Mesendoderm (in vitro differentiated cells): ENCODE measurements at regions not wholly inside any gene's neighbourhood (a gene's known extent, or its start where the extent isn't known, plus 50 kb on each side); places are given as distances from the start of the nearest gene placed in this dataset.
"Not testable (repeated sequence)": the region's sequence is repeated elsewhere in the genome, so short reads cannot be mapped to it uniquely, and the experiment has no call there.

Experiments
- DNase-seq: peaks from one replicate; pipeline ENCODE4 v3.0.0; 2013
- H2AK5ac ChIP-seq: 2 replicates; pipeline ENCODE4 v1.6.1; 2013; ENCODE audit warnings: low read length, inconsistent platforms
- H2BK120ac ChIP-seq: 2 replicates; pipeline ENCODE4 v1.6.1; 2013; ENCODE audit warnings: low read depth, mild to moderate bottlenecking, low read length, moderate library complexity, mixed read lengths
- H2BK15ac ChIP-seq: replicated peaks from 2 replicates; pipeline ENCODE4 v1.6.1; 2013; ENCODE audit warnings: low read depth, mild to moderate bottlenecking, moderate library complexity
- H2BK5ac ChIP-seq: 2 replicates; pipeline ENCODE4 v1.6.1; 2013; ENCODE audit warnings: low read length, inconsistent platforms
- H3K18ac ChIP-seq: 2 replicates; pipeline ENCODE4 v1.6.1; 2013; ENCODE audit warnings: mild to moderate bottlenecking, low read length, mixed read lengths
- H3K23ac ChIP-seq: one replicate; pipeline ENCODE4 v1.6.1; 2013; ENCODE audit warnings: low read length
- H3K27ac ChIP-seq: 2 replicates; pipeline ENCODE4 v1.5.1; 2013; ENCODE audit warnings: low read depth, mild to moderate bottlenecking, inconsistent platforms, low read length, moderate library complexity
- H3K27me3 ChIP-seq: 2 replicates; pipeline ENCODE4 v1.6.1; 2013; ENCODE audit warnings: low read length, control low read depth, mild to moderate bottlenecking, inconsistent platforms; ENCODE audit not compliant: insufficient read depth, poor library complexity
- H3K36me3 ChIP-seq: 2 replicates; pipeline ENCODE4 v1.6.1; 2013; ENCODE audit warnings: low read length, inconsistent platforms; ENCODE audit not compliant: control insufficient read depth, insufficient read depth
- H3K4ac ChIP-seq: one replicate; pipeline ENCODE4 v1.6.1; 2013; ENCODE audit warnings: low read depth, mild to moderate bottlenecking, low read length, moderate library complexity
- H3K4me1 ChIP-seq: 2 replicates; pipeline ENCODE4 v1.6.1; 2013; ENCODE audit warnings: low read depth, low read length, inconsistent platforms; ENCODE audit not compliant: control insufficient read depth
- H3K4me2 ChIP-seq: 2 replicates; pipeline ENCODE4 v1.6.1; 2013; ENCODE audit warnings: low read length
- H3K4me3 ChIP-seq: 2 replicates; pipeline ENCODE4 v1.5.1; 2013; ENCODE audit warnings: mild to moderate bottlenecking, low read length
- H3K56ac ChIP-seq: one replicate; pipeline ENCODE4 v1.6.1; 2013; ENCODE audit warnings: low read length
- H3K79me1 ChIP-seq: 2 replicates; pipeline ENCODE4 v1.6.1; 2013; ENCODE audit warnings: low read length, inconsistent platforms
- H3K79me2 ChIP-seq: 2 replicates; pipeline ENCODE4 v1.6.1; 2013; ENCODE audit warnings: mild to moderate bottlenecking, low read length; ENCODE audit not compliant: control insufficient read depth, insufficient read depth
- H3K9ac ChIP-seq: 2 replicates; pipeline ENCODE4 v1.6.1; 2013; ENCODE audit warnings: low read length, inconsistent platforms
- H4K5ac ChIP-seq: one replicate; pipeline ENCODE4 v1.6.1; 2013; ENCODE audit warnings: low read length
- H4K8ac ChIP-seq: one replicate; pipeline ENCODE4 v1.6.1; 2013; ENCODE audit warnings: low read depth, mild to moderate bottlenecking, control low read depth, low read length, moderate library complexity
- WGBS: extraction: QIAGEN DNeasy Blood & Tissue Kit; methylation state at CpG from one replicate; pipeline ENCODE4 v1.1.7; 2013; ENCODE audit warnings: low lambda C conversion rate, missing lambda C conversion rate; ENCODE audit not compliant: insufficient coverage; ENCODE audit errors: extremely low coverage; 5-methylcytosine and 5-hydroxymethylcytosine counted together

- H3K9ac ChIP-seq = no peak overlapping the region
- H3K18ac ChIP-seq = no peak overlapping the region
- H3K27ac ChIP-seq = no peak overlapping the region
- no peak overlapping the region for H4K8ac ChIP-seq
- H3K4ac ChIP-seq = no peak overlapping the region
- no peak overlapping the region for H2AK5ac ChIP-seq
- no peak overlapping the region for H3K56ac ChIP-seq
- H2BK120ac ChIP-seq = no peak overlapping the region
- H3K4me2 ChIP-seq = no peak overlapping the region
- no peaks in the 10 kb centered on the region for H3K36me3 ChIP-seq
- no peaks in the 10 kb centered on the region for H3K79me1 ChIP-seq
- no peak overlapping the region for H3K23ac ChIP-seq
- H3K79me2 ChIP-seq = no peaks in the 10 kb centered on the region
- H2BK15ac ChIP-seq = no peak overlapping the region
- H3K27me3 ChIP-seq = no peaks in the 10 kb centered on the region
- H2BK5ac ChIP-seq = no peak overlapping the region
- no peaks in the 10 kb centered on the region for H3K4me1 ChIP-seq
- H3K4me3 ChIP-seq = no peak overlapping the region
- WGBS = no CpG with 5 or more reads among the region's 6 CpGs
- no peak for DNase-seq
- H4K5ac ChIP-seq = no peak overlapping the region
Observed at GRCh38 chr1:67551375-67551774, 121.2 kb upstream of the SERBP1 start.

GRCh38 chr1:67552336-67552759 is 122.1 kb upstream of the SERBP1 start:
- Histone ChIP-seq H2BK15ac (no peak overlapping the region), H2BK5ac (no peak overlapping the region), H2AK5ac (no peak overlapping the region), H2BK120ac (no peak overlapping the region), H3K9ac (no peak overlapping the region), H3K27ac (no peak overlapping the region), H4K5ac (no peak overlapping the region), H3K36me3 (no peaks in the 10 kb centered on the region), H3K27me3 (no peaks in the 10 kb centered on the region), H3K79me1 (no peaks in the 10 kb centered on the region), H3K4me2 (no peak overlapping the region), H4K8ac (no peak overlapping the region), H3K4me3 (no peak overlapping the region), H3K23ac (no peak overlapping the region), H3K56ac (no peak overlapping the region), H3K4ac (no peak overlapping the region), H3K4me1 (no peaks in the 10 kb centered on the region), H3K18ac (no peak overlapping the region), H3K79me2 (no peaks in the 10 kb centered on the region)
- DNase-seq = peak; percentile 57
- no CpG with 5 or more reads among the region's 3 CpGs for WGBS

DNA sequence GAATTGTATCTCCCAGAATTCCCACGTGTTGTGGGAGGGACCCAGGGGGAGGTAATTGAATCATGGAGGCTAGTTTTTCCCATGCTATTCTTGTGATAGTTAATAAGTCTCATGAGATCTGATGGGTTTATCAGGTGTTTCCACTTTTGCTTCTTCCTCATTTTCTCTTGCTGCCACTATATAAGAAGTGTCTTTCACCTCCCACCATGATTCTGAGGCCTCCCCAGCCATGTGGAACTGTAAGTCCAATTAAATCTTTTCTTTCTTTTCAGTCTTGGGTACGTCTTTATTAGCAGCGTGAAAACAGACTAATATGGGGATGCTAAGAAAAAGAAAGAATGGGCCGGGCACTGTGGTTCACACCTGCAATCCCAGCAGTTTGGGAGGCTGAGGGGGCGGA is 124.0 kb upstream of the SERBP1 start:
- H2BK15ac ChIP-seq, H3K4me1 ChIP-seq, H3K56ac ChIP-seq, H4K8ac ChIP-seq, H3K9ac ChIP-seq, H2AK5ac ChIP-seq, H3K4me2 ChIP-seq, H3K4me3 ChIP-seq, H3K4ac ChIP-seq, H3K79me2 ChIP-seq, DNase-seq, H3K36me3 ChIP-seq, H3K23ac ChIP-seq, H4K5ac ChIP-seq, H3K27me3 ChIP-seq, H3K18ac ChIP-seq, H3K79me1 ChIP-seq, H2BK120ac ChIP-seq, H3K27ac ChIP-seq, H2BK5ac ChIP-seq: not testable (repeated sequence)
- no CpG with 5 or more reads among the region's 5 CpGs for WGBS

- no peak overlapping the region for H2BK5ac ChIP-seq
- no peak overlapping the region for H2AK5ac ChIP-seq
- no peak overlapping the region for H3K23ac ChIP-seq
- H3K79me2 ChIP-seq = no peaks in the 10 kb centered on the region
- H3K56ac ChIP-seq = no peak overlapping the region
- no peak overlapping the region for H3K4ac ChIP-seq
- H3K27me3 ChIP-seq = no peaks in the 10 kb centered on the region
- H4K8ac ChIP-seq = no peak overlapping the region
- no peak overlapping the region for H4K5ac ChIP-seq
- no CpG with 5 or more reads among the region's 15 CpGs for WGBS
- H2BK15ac ChIP-seq = no peak overlapping the region
- peak; percentile 67 for DNase-seq
- H3K27ac ChIP-seq = no peak overlapping the region
- no peak overlapping the region for H3K4me3 ChIP-seq
- H3K4me2 ChIP-seq = no peak overlapping the region
- no peak overlapping the region for H2BK120ac ChIP-seq
- H3K4me1 ChIP-seq = no peaks in the 10 kb centered on the region
- H3K18ac ChIP-seq = no peak overlapping the region
- no peaks in the 10 kb centered on the region for H3K79me1 ChIP-seq
- H3K36me3 ChIP-seq = no peaks in the 10 kb centered on the region
- H3K9ac ChIP-seq = no peak overlapping the region
Observed at GRCh38 chr1:67555461-67556296, 125.5 kb upstream of the SERBP1 start.

GRCh38 chr1:67556297-67556900 is 126.2 kb upstream of the SERBP1 start:
- H3K27ac ChIP-seq = no peak overlapping the region
- DNase-seq = no peak

More at GRCh38 chr1:67556297-67556900, 126.2 kb upstream of the SERBP1 start:
- no peak overlapping the region for H3K23ac ChIP-seq
- H2BK120ac ChIP-seq = no peak overlapping the region
- no peaks in the 10 kb centered on the region for H3K36me3 ChIP-seq
- H2AK5ac ChIP-seq = no peak overlapping the region
- H4K8ac ChIP-seq = no peak overlapping the region
- no peaks in the 10 kb centered on the region for H3K79me2 ChIP-seq
- H4K5ac ChIP-seq = no peak overlapping the region
- H3K4me1 ChIP-seq = no peaks in the 10 kb centered on the region
- H3K27me3 ChIP-seq = no peaks in the 10 kb centered on the region
- no peak overlapping the region for H3K18ac ChIP-seq
- H3K4ac ChIP-seq = no peak overlapping the region
- no peak overlapping the region for H2BK5ac ChIP-seq
- no peaks in the 10 kb centered on the region for H3K79me1 ChIP-seq
- no peak overlapping the region for H2BK15ac ChIP-seq
- WGBS = no CpG with 5 or more reads among the region's 5 CpGs
- no peak overlapping the region for H3K4me3 ChIP-seq
- no peak overlapping the region for H3K56ac ChIP-seq
- H3K9ac ChIP-seq = no peak overlapping the region
- no peak overlapping the region for H3K4me2 ChIP-seq
